AG04450 (cell line): ENCODE measurements at regions not wholly inside any gene's neighbourhood (a gene's known extent, or its start where the extent isn't known, plus 50 kb on each side); places are given as distances from the start of the nearest gene placed in this dataset.
"Not testable (repeated sequence)": the region's sequence is repeated elsewhere in the genome, so short reads cannot be mapped to it uniquely, and the experiment has no call there.

ENCODE experiments used
- CTCF ChIA-PET: fragments of 300-600, 350-600 bp; formaldehyde crosslinking; extraction: SDS; loops from one replicate; lab custom pipeline; 2022; ENCODE audit warnings: antibody characterized with exemption, inconsistent platforms; lab: Charles Lee
- POLR2A ChIA-PET: fragments of 350-600 bp; formaldehyde crosslinking; extraction: SDS; loops from one replicate; lab custom pipeline; 2021; ENCODE audit warnings: antibody characterized with exemption, inconsistent platforms; lab: Yijun Ruan, JAX
- DNase-seq: peaks from one replicate; pipeline ENCODE4 v3.0.0-alpha.2; 2011; ENCODE audit warnings: low read depth, low spot score
- H3K27ac ChIP-seq: one replicate; pipeline ENCODE4 v1.5.1; 2012; ENCODE audit warnings: low read depth, low read length, control low read depth
- H3K27me3 ChIP-seq: one replicate; pipeline ENCODE4 v1.6.0; 2012; ENCODE audit warnings: low read length; ENCODE audit not compliant: control insufficient read depth, insufficient read depth
- H3K4me3 ChIP-seq: 2 replicates; pipeline ENCODE4 v1.5.1; 2011; ENCODE audit warnings: mild to moderate bottlenecking, low read depth, low read length, control low read depth
- H3K9me3 ChIP-seq: 2 replicates; pipeline ENCODE4 v1.5.1; 2012; ENCODE audit warnings: low read length; ENCODE audit not compliant: control insufficient read depth, insufficient read depth
- CTCF ChIP-seq: IDR thresholded peaks from 2 replicates; pipeline ENCODE4 v1.5.1; 2011; ENCODE audit warnings: low read depth, low read length, control low read depth, inconsistent platforms

- TF ChIP-seq CTCF, result no peak
- DNase-seq, result no peak
- ChIA-PET CTCF (no interaction called here), POLR2A (no interaction called here)
- Histone ChIP-seq H3K27ac (no peak overlapping the region), H3K4me3 (no peak overlapping the region), H3K9me3 (peaks cover 3% of the 10 kb centered on the region; the same call in 1 of the 2 replicates), H3K27me3 (no peaks in the 10 kb centered on the region)
Measured at GRCh38 chr9:106156465-106156864, 462.1 kb downstream of the TMEM38B start.

GRCh38 chr9:106172265-106172664 lies 477.9 kb downstream of the TMEM38B start:
- POLR2A ChIA-PET, result no interaction called here

DNA sequence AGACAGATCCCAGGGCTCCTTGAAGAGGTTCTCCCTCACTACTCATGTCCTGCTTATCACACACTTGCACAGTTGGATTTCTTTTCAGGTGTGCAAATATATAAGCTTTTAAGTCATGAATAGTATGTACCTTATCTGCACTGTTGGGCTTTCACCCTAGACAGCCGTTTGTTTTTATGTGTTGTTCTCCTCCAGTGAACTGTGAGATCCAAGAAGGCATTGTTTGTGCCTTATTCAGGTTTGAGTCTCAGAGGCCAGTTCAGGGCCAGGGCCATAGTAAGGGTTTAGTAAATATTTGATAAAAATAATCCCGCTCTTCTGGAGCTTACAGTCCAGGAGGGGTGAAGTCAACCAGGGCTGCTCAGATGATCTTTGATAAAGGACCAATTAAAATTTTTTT lies 480.0 kb downstream of the TMEM38B start:
- H3K4me3 ChIP-seq, result no peak overlapping the region
- ChIA-PET POLR2A (no interaction called here), CTCF (no interaction called here)
- no peak overlapping the region for H3K27ac ChIP-seq
- TF ChIP-seq CTCF, result no peak
- no peak for DNase-seq
- H3K9me3 ChIP-seq, result peaks cover 3% of the 10 kb centered on the region; the same call in 1 of the 2 replicates
- no peaks in the 10 kb centered on the region for H3K27me3 ChIP-seq

More at GRCh38 chr9:106172265-106172664, 477.9 kb downstream of the TMEM38B start:
- no peaks in the 10 kb centered on the region for H3K27me3 ChIP-seq
- peaks cover 2% of the 10 kb centered on the region; the same call in 1 of the 2 replicates for H3K9me3 ChIP-seq
- no peak overlapping the region for H3K4me3 ChIP-seq
- no peak overlapping the region for H3K27ac ChIP-seq
- no peak for TF ChIP-seq CTCF
- no peak for DNase-seq
- CTCF ChIA-PET, result no interaction called here

DNA sequence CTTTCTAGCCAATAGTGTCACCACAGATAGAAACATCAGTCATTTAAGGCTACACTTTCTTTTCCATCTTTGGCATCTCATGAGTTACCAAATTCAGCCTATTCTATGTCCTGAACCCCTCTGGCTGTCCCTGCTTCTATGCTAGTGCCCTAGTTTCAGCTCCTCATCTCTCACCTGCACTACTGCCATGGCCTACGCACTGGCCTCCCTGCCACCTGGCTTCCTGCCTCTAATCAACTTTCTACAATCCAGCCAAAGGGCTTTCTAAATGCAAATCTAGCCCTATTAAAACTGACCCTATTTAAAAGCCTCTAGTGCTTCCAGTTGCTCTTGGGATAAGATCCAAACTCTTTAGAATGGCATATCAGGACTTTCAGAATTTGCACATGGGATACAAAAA lies 482.9 kb downstream of the TMEM38B start:
- Histone ChIP-seq H3K27ac (no peak overlapping the region), H3K9me3 (peaks cover 3% of the 10 kb centered on the region; the same call in 1 of the 2 replicates), H3K4me3 (no peak overlapping the region), H3K27me3 (no peaks in the 10 kb centered on the region)
- POLR2A ChIA-PET, result no interaction called here
- no peak for DNase-seq
- CTCF ChIA-PET, result no interaction called here
- no peak for TF ChIP-seq CTCF

GRCh38 chr9:106179191-106179590 lies 484.9 kb downstream of the TMEM38B start:
- peaks cover 3% of the 10 kb centered on the region; the same call in 1 of the 2 replicates for H3K9me3 ChIP-seq
- no peak for TF ChIP-seq CTCF
- H3K27me3 ChIP-seq, result no peaks in the 10 kb centered on the region
- DNase-seq, result no peak
- ChIA-PET POLR2A (no interaction called here), CTCF (no interaction called here)
- no peak overlapping the region for H3K4me3 ChIP-seq
- no peak overlapping the region for H3K27ac ChIP-seq

- H3K9me3 ChIP-seq, result peaks cover 14% of the 10 kb centered on the region
Measured at GRCh38 chr9:106203815-106204516, 509.6 kb downstream of the TMEM38B start.

More at GRCh38 chr9:106203815-106204516, 509.6 kb downstream of the TMEM38B start:
- CTCF ChIA-PET, H3K27ac ChIP-seq, POLR2A ChIA-PET, DNase-seq, H3K4me3 ChIP-seq, H3K27me3 ChIP-seq: not testable (repeated sequence)
